ENCODE measurements at regions not wholly inside any gene's neighbourhood (a gene's known extent, or its start where the extent isn't known, plus 50 kb on each side); places are given as distances from the start of the nearest gene placed in this dataset.

GRCh38 chr1:201703621-201704438, 125.1 kb upstream of the IPO9 start:
- TF ChIP-seq TCF7L2 (IDR thresholded peaks at IDR 0.05; ENCODE audit: low read depth, low read length), result no peak
- TF ChIP-seq, protein P1, sequence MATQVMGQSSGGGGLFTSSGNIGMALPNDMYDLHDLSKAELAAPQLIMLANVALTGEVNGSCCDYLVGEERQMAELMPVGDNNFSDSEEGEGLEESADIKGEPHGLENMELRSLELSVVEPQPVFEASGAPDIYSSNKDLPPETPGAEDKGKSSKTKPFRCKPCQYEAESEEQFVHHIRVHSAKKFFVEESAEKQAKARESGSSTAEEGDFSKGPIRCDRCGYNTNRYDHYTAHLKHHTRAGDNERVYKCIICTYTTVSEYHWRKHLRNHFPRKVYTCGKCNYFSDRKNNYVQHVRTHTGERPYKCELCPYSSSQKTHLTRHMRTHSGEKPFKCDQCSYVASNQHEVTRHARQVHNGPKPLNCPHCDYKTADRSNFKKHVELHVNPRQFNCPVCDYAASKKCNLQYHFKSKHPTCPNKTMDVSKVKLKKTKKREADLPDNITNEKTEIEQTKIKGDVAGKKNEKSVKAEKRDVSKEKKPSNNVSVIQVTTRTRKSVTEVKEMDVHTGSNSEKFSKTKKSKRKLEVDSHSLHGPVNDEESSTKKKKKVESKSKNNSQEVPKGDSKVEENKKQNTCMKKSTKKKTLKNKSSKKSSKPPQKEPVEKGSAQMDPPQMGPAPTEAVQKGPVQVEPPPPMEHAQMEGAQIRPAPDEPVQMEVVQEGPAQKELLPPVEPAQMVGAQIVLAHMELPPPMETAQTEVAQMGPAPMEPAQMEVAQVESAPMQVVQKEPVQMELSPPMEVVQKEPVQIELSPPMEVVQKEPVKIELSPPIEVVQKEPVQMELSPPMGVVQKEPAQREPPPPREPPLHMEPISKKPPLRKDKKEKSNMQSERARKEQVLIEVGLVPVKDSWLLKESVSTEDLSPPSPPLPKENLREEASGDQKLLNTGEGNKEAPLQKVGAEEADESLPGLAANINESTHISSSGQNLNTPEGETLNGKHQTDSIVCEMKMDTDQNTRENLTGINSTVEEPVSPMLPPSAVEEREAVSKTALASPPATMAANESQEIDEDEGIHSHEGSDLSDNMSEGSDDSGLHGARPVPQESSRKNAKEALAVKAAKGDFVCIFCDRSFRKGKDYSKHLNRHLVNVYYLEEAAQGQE (IDR thresholded peaks at IDR 0.05; ENCODE audit: insufficient read depth in 1 of 2, low read depth in 2 of 2, low read length in 1 of 2), result peak; percentile 36 to 84; a peak in 3 of 4 replicates
- TF ChIP-seq POLR2AphosphoS5 (IDR thresholded peaks at IDR 0.05; ENCODE audit: low read depth, low read length), result no peak
- TF ChIP-seq, protein P2, sequence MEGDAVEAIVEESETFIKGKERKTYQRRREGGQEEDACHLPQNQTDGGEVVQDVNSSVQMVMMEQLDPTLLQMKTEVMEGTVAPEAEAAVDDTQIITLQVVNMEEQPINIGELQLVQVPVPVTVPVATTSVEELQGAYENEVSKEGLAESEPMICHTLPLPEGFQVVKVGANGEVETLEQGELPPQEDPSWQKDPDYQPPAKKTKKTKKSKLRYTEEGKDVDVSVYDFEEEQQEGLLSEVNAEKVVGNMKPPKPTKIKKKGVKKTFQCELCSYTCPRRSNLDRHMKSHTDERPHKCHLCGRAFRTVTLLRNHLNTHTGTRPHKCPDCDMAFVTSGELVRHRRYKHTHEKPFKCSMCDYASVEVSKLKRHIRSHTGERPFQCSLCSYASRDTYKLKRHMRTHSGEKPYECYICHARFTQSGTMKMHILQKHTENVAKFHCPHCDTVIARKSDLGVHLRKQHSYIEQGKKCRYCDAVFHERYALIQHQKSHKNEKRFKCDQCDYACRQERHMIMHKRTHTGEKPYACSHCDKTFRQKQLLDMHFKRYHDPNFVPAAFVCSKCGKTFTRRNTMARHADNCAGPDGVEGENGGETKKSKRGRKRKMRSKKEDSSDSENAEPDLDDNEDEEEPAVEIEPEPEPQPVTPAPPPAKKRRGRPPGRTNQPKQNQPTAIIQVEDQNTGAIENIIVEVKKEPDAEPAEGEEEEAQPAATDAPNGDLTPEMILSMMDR (IDR thresholded peaks at IDR 0.05), result peak; percentile 97
- no peak for TF ChIP-seq SIN3A (IDR thresholded peaks at IDR 0.05; ENCODE audit: borderline replicate concordance, insufficient read depth, low read depth, low read length)
- DNase-seq (ENCODE audit: low read depth, low spot score), result peak; percentile 55
- CTCF ChIA-PET, result interaction anchor here (0.5 to 2.9 kb wide), 10 partner anchors 10 to 221 kb away, joined by 3 to 21 read pairs (median 4); no protein-coding TSS in a partner anchor

GRCh38 chr1:201704439-201704792, 124.5 kb upstream of the IPO9 start:
- intact Hi-C loops (cut with micrococcal nuclease; ENCODE audit: unreplicated experiment) (loop anchor here (1.0 kb wide), 2 partner anchors 145 to 174 kb away; no protein-coding TSS in a partner anchor), in situ Hi-C loops (cut with HindIII; ENCODE audit: low pct_unique_long_range_greater_than_20kb, low sequenced_read_pairs) (no loop called here)
- Histone ChIP-seq H3K4me3 (ENCODE audit: low read depth in 2 of 2, low read length in 2 of 2) (no peak overlapping the region), H3K9me3 (ENCODE audit: control insufficient read depth, insufficient read depth, low read depth, low read length) (no peaks in the 10 kb centered on the region), H3K27ac (ENCODE audit: low read length) (no peak overlapping the region), H3K27me3 (ENCODE audit: control insufficient read depth, insufficient read depth, low read length) (no peaks in the 10 kb centered on the region), H3K36me3 (ENCODE audit: control insufficient read depth, insufficient read depth, low read length) (no peaks in the 10 kb centered on the region), H3K4me1 (ENCODE audit: control insufficient read depth, insufficient read depth, low read length) (peaks cover 9% of the 10 kb centered on the region)
- ChIA-PET POLR2A (interaction anchor here (0.5 kb wide), 1 partner anchor 641 kb away, joined by 7 read pairs; no protein-coding TSS in a partner anchor), CTCF (interaction anchor here (0.5 to 2.9 kb wide), 5 partner anchors 9 to 146 kb away, joined by 3 to 21 read pairs (median 4); no protein-coding TSS in a partner anchor)
- DNase-seq (ENCODE audit: low read depth, low spot score) (no peak), ATAC-seq (no peak)
- TF ChIP-seq, protein P2 (IDR thresholded peaks at IDR 0.05), result peak; percentile 33
- TF ChIP-seq, protein P1 (IDR thresholded peaks at IDR 0.05; ENCODE audit: insufficient read depth in 1 of 2, low read depth in 2 of 2, low read length in 1 of 2), result no peak
- BruUV-seq (replicated peaks), result no TSS peak

More at GRCh38 chr1:201703621-201704438, 125.1 kb upstream of the IPO9 start:
- intact Hi-C loops (cut with micrococcal nuclease; ENCODE audit: unreplicated experiment) (loop anchor here (1.0 kb wide), 2 partner anchors 145 to 174 kb away; no protein-coding TSS in a partner anchor), in situ Hi-C loops (cut with HindIII; ENCODE audit: low pct_unique_long_range_greater_than_20kb, low sequenced_read_pairs) (no loop called here)
- Histone ChIP-seq H3K9me3 (ENCODE audit: control insufficient read depth, insufficient read depth, low read depth, low read length) (no peaks in the 10 kb centered on the region), H3K4me1 (ENCODE audit: control insufficient read depth, insufficient read depth, low read length) (peaks cover 9% of the 10 kb centered on the region), H3K27me3 (ENCODE audit: control insufficient read depth, insufficient read depth, low read length) (no peaks in the 10 kb centered on the region), H3K36me3 (ENCODE audit: control insufficient read depth, insufficient read depth, low read length) (no peaks in the 10 kb centered on the region), H3K27ac (ENCODE audit: low read length) (peak overlapping the region; percentile 55; the same call in 1 of the 2 replicates), H3K4me3 (ENCODE audit: low read depth in 2 of 2, low read length in 2 of 2) (peak overlapping the region in 1 of 2 experiments; percentile 12; a peak in 1 of 4 replicates)
- POLR2A ChIA-PET, result interaction anchor here (0.5 kb wide), 1 partner anchor 642 kb away, joined by 7 read pairs; no protein-coding TSS in a partner anchor
- BruUV-seq (replicated peaks), result no TSS peak
- ATAC-seq, result peak; percentile 95
